Activated CD8-positive, alpha-beta T cell treated with anti-CD3 and anti-CD28 coated beads, Interleukin-2, amount 10 ng/mL, durations not matched to agents 7 days and 5 days (primary cell): ENCODE measurements at regions not wholly inside any gene's neighbourhood (a gene's known extent, or its start where the extent isn't known, plus 50 kb on each side); places are given as distances from the start of the nearest gene placed in this dataset.

Source experiments
- ATAC-seq: fragments of 150-1000 bp; cut with Tn5 transposase; one replicate; pipeline ENCODE4 v1.10.0; 2021; ENCODE audit warnings: moderate library complexity
- CTCF ChIA-PET: fragments of 350-600 bp; sonication (Branson Sonifier 250); formaldehyde crosslinking; loops from one replicate; lab custom pipeline; 2021; ENCODE audit warnings: antibody characterized with exemption; lab: Charles Lee
- POLR2A ChIA-PET: fragments of 350-600 bp; sonication (Branson Sonifier 250); formaldehyde crosslinking; loops from one replicate; lab custom pipeline; 2021; ENCODE audit warnings: antibody characterized with exemption; lab: Charles Lee
- DNase-seq: peaks from one replicate; pipeline ENCODE4 v3.0.0-alpha.2; 2020
- H3K27ac Mint-ChIP-seq: one replicate; pipeline ENCODE4 v1.8.0; 2021; ENCODE audit warnings: mild to moderate bottlenecking, mixed read lengths
- H3K27me3 Mint-ChIP-seq: one replicate; pipeline ENCODE4 v1.8.0; 2021; ENCODE audit warnings: low read depth, mixed read lengths
- H3K36me3 Mint-ChIP-seq: one replicate; pipeline ENCODE4 v1.8.0; 2021; ENCODE audit warnings: low read depth, mixed read lengths
- H3K4me1 Mint-ChIP-seq: one replicate; pipeline ENCODE4 v1.8.0; 2021; ENCODE audit warnings: low read depth, mixed read lengths
- H3K4me3 Mint-ChIP-seq: one replicate; pipeline ENCODE4 v1.8.0; 2021; ENCODE audit warnings: mild to moderate bottlenecking, mixed read lengths
- H3K9me3 Mint-ChIP-seq: one replicate; pipeline ENCODE4 v1.8.0; 2022; ENCODE audit warnings: mixed read lengths; ENCODE audit not compliant: insufficient read depth

DNA sequence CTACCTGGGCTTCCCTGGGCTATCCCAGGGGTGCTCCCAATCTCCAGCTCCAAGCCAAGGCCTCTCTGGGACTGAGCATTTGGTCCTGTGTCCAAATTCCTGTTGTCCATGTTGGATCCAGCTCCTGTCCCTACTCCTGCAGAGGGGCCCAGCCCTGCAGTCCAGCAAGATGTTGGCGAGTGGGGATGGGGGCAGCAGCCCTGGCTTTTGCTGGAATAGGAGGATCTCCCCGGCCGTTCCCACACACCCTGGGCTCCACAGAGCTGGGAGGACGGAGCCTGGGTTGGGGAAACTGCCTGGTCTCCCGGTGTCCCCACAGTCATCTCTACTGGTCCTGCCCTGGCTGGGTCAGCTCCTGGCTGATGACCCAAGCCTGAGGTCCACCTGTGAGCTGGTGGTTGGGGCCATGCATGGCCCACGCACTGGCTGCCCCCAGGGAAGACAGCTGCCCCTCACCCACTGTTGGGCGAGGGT lies 219.6 kb upstream of the C14orf180 start:
- H3K36me3 Mint-ChIP-seq, result no peaks in the 10 kb centered on the region
- H3K4me1 Mint-ChIP-seq, result no peaks in the 10 kb centered on the region
- ATAC-seq (no peak), DNase-seq (no peak)
- H3K9me3 Mint-ChIP-seq, result no peaks in the 10 kb centered on the region
- H3K27me3 Mint-ChIP-seq, result no peaks in the 10 kb centered on the region
- ChIA-PET POLR2A (interaction anchor here (0.6 kb wide), 1 partner anchor 15 kb away, joined by 3 read pairs; no protein-coding TSS in a partner anchor), CTCF (no interaction called here)
- H3K27ac Mint-ChIP-seq, result no peak overlapping the region
- no peak overlapping the region for H3K4me3 Mint-ChIP-seq

GRCh38 chr14:104360501-104360900 lies 219.1 kb upstream of the C14orf180 start:
- H3K27ac Mint-ChIP-seq, result no peak overlapping the region
- no peaks in the 10 kb centered on the region for H3K27me3 Mint-ChIP-seq
- ATAC-seq (no peak), DNase-seq (no peak)
- no peaks in the 10 kb centered on the region for H3K4me1 Mint-ChIP-seq
- H3K4me3 Mint-ChIP-seq, result no peak overlapping the region
- CTCF ChIA-PET, result no interaction called here
- no peaks in the 10 kb centered on the region for H3K36me3 Mint-ChIP-seq
- H3K9me3 Mint-ChIP-seq, result no peaks in the 10 kb centered on the region
- POLR2A ChIA-PET, result interaction anchor here (0.6 kb wide), 1 partner anchor 15 kb away, joined by 3 read pairs; no protein-coding TSS in a partner anchor

- Mint-ChIP-seq H3K27me3 (no peaks in the 10 kb centered on the region), H3K36me3 (no peaks in the 10 kb centered on the region), H3K9me3 (no peaks in the 10 kb centered on the region), H3K4me1 (no peaks in the 10 kb centered on the region), H3K27ac (no peak overlapping the region), H3K4me3 (no peak overlapping the region)
- no peak for DNase-seq
- ChIA-PET POLR2A (no interaction called here), CTCF (no interaction called here)
- ATAC-seq, result no peak
Observed at GRCh38 chr14:104361101-104361591, 218.4 kb upstream of the C14orf180 start.

- Mint-ChIP-seq H3K27ac (no peak overlapping the region), H3K36me3 (no peaks in the 10 kb centered on the region), H3K27me3 (no peaks in the 10 kb centered on the region), H3K9me3 (no peaks in the 10 kb centered on the region), H3K4me1 (no peaks in the 10 kb centered on the region), H3K4me3 (no peak overlapping the region)
- CTCF ChIA-PET, result no interaction called here
- DNase-seq (no peak), ATAC-seq (no peak)
- POLR2A ChIA-PET, result no interaction called here
Observed at GRCh38 chr14:104361921-104362681, 217.5 kb upstream of the C14orf180 start.

DNA sequence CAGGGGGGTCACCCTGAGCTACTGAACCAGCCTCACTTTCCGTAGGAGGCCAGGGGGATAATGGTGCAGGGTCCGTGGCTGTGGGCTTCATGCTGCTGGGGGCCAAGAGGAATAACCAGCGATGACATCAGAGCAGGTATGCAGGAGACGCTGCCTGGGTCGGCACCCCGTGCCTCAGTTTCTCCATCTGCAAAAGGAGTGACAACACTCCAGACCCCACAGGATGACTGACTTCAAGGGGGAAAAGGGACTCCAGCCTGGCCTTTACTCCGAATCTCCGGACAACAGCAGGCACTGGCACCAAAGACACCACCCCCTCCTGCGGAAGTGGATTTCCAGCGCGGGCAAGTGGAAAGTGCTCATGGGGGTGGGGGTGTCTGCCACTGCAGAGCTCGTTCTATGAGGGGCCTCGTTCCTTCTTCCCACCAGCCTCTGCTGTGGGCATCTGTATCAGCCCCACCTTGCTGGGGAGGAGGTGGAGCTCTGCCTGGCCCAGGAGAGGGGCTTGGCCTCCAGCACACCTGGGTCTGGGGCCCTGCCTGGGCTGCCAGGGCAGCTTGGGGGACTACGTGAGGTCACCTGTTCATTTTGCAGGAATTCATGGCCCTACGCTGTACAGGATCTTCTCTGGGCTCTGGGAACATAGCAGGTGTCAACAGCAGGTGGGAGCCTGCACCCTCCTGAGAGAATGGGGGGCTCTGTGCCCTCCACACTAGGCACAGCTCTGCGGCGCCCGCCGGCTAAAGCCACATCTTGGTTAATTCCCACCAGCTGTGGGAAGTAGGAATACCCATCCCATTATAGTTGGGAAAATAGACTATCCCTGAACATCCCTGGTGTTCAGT lies 216.6 kb upstream of the C14orf180 start:
- H3K4me3 Mint-ChIP-seq, result no peak overlapping the region
- no peaks in the 10 kb centered on the region for H3K27me3 Mint-ChIP-seq
- no peak for ATAC-seq
- no peaks in the 10 kb centered on the region for H3K4me1 Mint-ChIP-seq
- ChIA-PET CTCF (no interaction called here), POLR2A (no interaction called here)
- no peak overlapping the region for H3K27ac Mint-ChIP-seq
- H3K36me3 Mint-ChIP-seq, result no peaks in the 10 kb centered on the region
- no peaks in the 10 kb centered on the region for H3K9me3 Mint-ChIP-seq
- no peak for DNase-seq

GRCh38 chr14:104363891-104364760 lies 215.4 kb upstream of the C14orf180 start:
- ATAC-seq (no peak), DNase-seq (no peak)
- no peak overlapping the region for H3K27ac Mint-ChIP-seq
- H3K36me3 Mint-ChIP-seq, result no peaks in the 10 kb centered on the region
- ChIA-PET POLR2A (no interaction called here), CTCF (no interaction called here)
- no peaks in the 10 kb centered on the region for H3K4me1 Mint-ChIP-seq
- no peaks in the 10 kb centered on the region for H3K9me3 Mint-ChIP-seq
- no peaks in the 10 kb centered on the region for H3K27me3 Mint-ChIP-seq
- no peak overlapping the region for H3K4me3 Mint-ChIP-seq

GRCh38 chr14:104364830-104365229 lies 214.7 kb upstream of the C14orf180 start:
- DNase-seq (no peak), ATAC-seq (no peak)
- ChIA-PET CTCF (no interaction called here), POLR2A (no interaction called here)
- no peak overlapping the region for H3K4me3 Mint-ChIP-seq
- H3K4me1 Mint-ChIP-seq, result no peaks in the 10 kb centered on the region
- H3K36me3 Mint-ChIP-seq, result no peaks in the 10 kb centered on the region
- H3K27me3 Mint-ChIP-seq, result no peaks in the 10 kb centered on the region
- H3K27ac Mint-ChIP-seq, result no peak overlapping the region
- H3K9me3 Mint-ChIP-seq, result no peaks in the 10 kb centered on the region

DNA sequence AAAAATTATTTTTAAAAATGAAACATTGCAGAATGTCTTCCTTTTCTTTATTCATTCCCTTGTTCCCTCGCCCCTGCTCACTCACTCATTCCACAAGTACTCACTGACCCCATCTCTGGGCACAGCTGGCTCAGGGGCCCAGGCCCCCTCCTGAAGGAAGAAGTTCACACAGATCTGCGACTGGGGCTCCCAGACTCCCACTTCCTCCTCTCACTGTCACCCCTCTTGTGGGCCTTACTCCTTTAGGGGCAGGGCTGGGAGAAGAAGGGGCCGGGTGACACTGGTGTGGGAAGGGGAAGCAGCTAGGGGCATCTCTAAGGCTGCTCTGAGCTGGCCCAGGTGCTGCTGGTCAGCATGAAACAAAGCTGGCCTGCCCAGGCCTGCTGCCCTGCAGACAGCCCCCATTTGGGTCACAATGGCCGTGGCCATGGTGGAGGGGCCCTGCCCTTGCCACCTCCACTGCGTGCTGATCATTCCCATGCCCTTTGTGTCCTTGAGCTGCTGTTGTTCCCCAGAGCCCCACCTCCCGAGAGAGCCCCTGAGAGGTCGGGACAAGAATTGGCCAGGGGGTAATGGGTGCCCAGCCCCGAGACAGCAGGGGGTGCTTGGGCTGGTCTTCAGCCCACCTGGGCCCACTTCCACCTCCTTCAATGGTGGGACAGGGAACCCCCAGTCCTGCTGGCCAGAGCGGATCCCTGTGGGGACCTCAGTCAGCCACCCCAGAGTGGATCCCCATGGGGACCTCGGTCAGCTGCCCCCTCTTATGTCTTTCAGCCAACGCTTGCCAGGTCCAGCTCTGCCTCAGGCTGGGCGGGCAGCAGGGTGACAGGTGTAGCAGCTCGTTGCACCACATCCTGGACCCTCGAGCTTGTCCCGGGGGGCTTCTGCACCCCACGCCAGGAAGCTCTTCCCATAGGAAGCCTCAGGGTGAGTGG lies 212.4 kb upstream of the C14orf180 start:
- CTCF ChIA-PET, result no interaction called here
- Mint-ChIP-seq H3K27me3 (no peaks in the 10 kb centered on the region), H3K27ac (no peak overlapping the region), H3K36me3 (no peaks in the 10 kb centered on the region), H3K4me3 (no peak overlapping the region), H3K9me3 (no peaks in the 10 kb centered on the region), H3K4me1 (no peaks in the 10 kb centered on the region)
- no peak for DNase-seq
- ATAC-seq, result no peak
- POLR2A ChIA-PET, result no interaction called here

- POLR2A ChIA-PET, result no interaction called here
Observed at GRCh38 chr14:104367866-104368750, 211.5 kb upstream of the C14orf180 start.

DNA sequence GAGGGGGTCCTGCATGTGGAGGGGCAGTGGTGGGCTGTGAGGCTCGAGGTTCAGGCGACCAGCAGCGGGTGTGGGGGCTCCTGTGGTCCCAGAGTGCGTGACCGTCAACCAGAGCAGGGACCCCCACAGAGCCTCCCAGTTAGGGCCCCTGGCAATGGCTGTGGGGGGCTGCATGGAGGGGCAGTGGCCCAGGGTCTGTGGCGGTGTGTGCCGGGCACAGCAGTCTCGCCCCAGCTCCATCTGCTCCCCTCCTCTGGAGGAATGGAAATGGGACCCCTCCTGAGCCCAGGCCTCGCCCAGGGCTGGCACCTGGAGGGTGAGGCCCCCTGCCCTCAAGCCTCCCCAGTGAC lies 210.8 kb upstream of the C14orf180 start:
- Mint-ChIP-seq H3K27me3 (no peaks in the 10 kb centered on the region), H3K27ac (no peak overlapping the region), H3K9me3 (no peaks in the 10 kb centered on the region), H3K36me3 (no peaks in the 10 kb centered on the region), H3K4me1 (no peaks in the 10 kb centered on the region), H3K4me3 (no peak overlapping the region)
- ATAC-seq (no peak), DNase-seq (no peak)
- ChIA-PET POLR2A (no interaction called here), CTCF (no interaction called here)

More at GRCh38 chr14:104367866-104368750, 211.5 kb upstream of the C14orf180 start:
- H3K4me3 Mint-ChIP-seq, result no peak overlapping the region
- no peak for ATAC-seq
- H3K9me3 Mint-ChIP-seq, result no peaks in the 10 kb centered on the region
- CTCF ChIA-PET, result no interaction called here
- DNase-seq, result no peak
- no peaks in the 10 kb centered on the region for H3K36me3 Mint-ChIP-seq
- H3K27ac Mint-ChIP-seq, result no peak overlapping the region
- no peaks in the 10 kb centered on the region for H3K4me1 Mint-ChIP-seq
- no peaks in the 10 kb centered on the region for H3K27me3 Mint-ChIP-seq
